ENCODE measurements at regions not wholly inside any gene's neighbourhood (a gene's known extent, or its start where the extent isn't known, plus 50 kb on each side); places are given as distances from the start of the nearest gene placed in this dataset.
A peak's percentile ranks its signal among the peaks of the same experiment; 100 is the strongest.

DNA sequence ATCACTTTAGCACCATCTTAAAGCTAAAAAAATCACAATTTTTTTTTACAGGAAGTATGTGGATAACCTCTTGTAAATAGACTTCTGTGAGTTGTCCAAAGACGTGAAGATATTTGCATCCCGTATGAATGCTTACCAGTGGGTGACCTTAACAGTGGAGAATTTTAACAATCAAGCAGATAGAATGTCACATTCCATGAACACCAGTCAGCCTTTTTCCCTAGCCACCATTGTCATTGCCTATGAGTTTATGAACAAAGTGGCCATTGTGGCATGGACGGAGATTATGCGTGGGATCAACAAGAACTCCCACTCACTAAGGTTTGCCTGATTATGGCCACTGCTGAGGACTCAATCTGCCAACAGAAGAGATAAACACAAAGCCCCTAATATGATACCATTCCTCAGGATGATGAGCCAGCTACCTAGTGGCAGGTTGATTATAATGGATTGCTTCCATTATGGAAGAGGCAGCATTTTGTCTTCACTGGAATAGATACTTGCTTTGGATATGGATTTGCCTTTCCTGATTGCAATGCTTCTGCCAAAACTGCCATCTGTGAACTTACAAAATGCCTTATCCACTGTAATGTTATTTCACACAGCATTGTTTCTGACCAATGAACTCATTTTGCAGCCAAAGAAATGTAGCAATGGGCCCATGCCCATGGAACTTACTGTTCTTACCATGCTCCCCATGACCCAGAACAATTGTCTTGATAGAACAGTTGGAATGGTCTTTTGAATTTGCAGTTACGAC, 830.9 kb upstream of the NDST4 start:
- DNase-seq (ENCODE audit: low spot score) = peak; percentile 95
- in situ Hi-C loops (cut with HindIII; ENCODE audit: low sequenced_read_pairs) = no loop called here

GRCh38 chr4:115938764-115939443, 825.5 kb upstream of the NDST4 start:
- in situ Hi-C loops (cut with HindIII; ENCODE audit: low sequenced_read_pairs) = no loop called here
- no peak for DNase-seq (ENCODE audit: low spot score)

DNA sequence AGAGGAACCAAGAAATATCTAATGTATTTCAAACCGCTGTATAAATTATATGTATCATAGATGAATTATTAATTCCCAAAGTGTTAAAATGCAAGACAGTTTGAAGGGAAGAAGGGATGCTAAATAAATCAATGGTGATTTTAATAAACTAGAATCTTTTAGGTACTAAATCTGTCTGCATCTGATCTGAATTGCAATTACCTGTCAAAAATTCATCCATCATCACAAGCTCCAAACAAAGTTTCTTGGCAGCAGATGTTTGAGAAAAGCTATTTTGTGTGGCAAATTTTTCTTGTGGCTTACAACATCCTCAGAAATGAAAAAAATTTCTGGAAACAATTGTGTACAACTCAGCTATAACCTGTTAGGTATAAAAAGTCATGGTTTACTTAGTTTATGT, 816.0 kb upstream of the NDST4 start:
- DNase-seq (ENCODE audit: low spot score) = no peak
- in situ Hi-C loops (cut with HindIII; ENCODE audit: low sequenced_read_pairs) = no loop called here

DNA sequence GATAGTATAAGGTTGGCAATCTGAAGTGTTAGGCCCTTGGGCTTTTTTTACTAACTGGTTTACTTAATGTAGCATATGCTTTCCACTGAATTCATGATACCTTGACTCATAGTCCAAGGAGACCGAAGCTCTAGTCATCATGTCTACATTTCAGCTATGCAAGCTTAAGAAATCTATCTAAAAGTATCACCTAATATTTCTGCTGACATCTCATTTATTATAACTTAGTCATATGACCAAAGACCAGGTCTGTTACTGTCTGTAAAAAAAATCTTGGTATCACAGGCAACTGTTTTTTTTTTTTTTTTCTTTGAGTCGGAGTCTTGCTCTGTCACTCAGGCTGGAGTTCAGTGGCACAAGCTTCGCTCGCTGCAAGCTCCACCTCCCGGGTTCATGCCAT, 814.0 kb upstream of the NDST4 start:
- in situ Hi-C loops (cut with HindIII; ENCODE audit: low sequenced_read_pairs) = no loop called here
- DNase-seq (ENCODE audit: low spot score) = no peak

DNA sequence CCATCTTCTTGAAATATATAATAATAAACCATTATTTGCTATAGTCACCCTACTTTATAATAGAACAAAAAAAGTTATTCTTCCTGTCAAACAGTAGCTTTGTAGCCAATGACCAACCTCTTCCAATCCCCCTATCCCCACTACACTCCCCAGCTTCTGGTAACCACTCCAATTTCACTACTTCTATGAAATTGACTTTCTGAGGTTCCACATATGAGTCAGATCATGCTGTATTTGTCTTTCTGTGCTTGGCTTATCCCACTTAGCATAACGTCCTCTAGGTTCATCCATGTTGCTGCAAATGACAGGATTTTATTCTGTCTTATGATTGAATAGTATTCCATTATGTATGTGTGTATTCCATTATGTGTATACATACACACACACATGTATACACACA, 809.7 kb upstream of the NDST4 start:
- DNase-seq (ENCODE audit: low spot score) = no peak
- in situ Hi-C loops (cut with HindIII; ENCODE audit: low sequenced_read_pairs) = no loop called here

DNA sequence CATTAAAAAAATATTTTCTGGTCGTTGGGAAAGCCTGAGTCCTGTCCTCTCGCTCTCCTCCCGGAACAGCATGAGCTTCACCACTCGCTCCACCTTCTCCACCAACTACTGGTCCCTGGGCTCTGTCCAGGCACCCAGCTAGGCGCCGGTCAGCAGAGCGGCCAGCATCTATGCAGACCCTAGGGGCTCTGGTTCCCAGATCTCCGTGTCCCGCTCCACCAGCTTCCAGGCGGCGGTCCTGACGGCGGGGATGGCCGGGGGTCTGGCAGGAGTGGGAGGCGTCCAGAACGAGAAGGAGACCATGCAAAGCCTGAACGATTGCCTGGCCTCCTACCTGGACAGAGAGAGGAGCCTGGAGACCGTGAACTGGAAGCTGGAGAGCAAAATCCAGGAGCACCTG, 807.2 kb upstream of the NDST4 start:
- no peak for DNase-seq (ENCODE audit: low spot score)
- in situ Hi-C loops (cut with HindIII; ENCODE audit: low sequenced_read_pairs) = no loop called here

- in situ Hi-C loops (cut with HindIII; ENCODE audit: low sequenced_read_pairs) = no loop called here
- no peak for DNase-seq (ENCODE audit: low spot score)
Observed at GRCh38 chr4:115918149-115918548, 804.7 kb upstream of the NDST4 start.

- in situ Hi-C loops (cut with HindIII; ENCODE audit: low sequenced_read_pairs) = no loop called here
- DNase-seq (ENCODE audit: low spot score) = no peak
Observed at GRCh38 chr4:115906428-115906827, 793.0 kb upstream of the NDST4 start.

DNA sequence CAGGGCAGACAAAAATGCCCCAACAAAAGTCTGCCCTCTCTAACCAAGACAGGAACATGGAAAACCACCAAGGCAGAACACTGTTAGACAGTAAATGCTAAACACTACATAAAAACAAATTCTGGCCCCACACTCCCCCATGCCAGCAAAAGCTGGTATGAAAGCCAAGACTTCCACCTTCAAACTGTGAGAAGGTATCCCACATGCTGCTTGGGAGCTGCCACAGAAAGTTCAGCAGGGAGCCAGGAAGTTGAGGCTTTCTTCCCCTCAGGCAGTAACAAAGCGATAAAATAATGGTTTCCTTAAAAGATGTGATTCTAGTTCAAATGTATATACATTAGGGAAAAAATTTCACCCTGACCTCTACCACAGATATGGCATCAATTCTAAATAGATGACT, 770.4 kb upstream of the NDST4 start:
- in situ Hi-C loops (cut with HindIII; ENCODE audit: low sequenced_read_pairs) = no loop called here
- peak; percentile 17 for DNase-seq (ENCODE audit: low spot score)

DNA sequence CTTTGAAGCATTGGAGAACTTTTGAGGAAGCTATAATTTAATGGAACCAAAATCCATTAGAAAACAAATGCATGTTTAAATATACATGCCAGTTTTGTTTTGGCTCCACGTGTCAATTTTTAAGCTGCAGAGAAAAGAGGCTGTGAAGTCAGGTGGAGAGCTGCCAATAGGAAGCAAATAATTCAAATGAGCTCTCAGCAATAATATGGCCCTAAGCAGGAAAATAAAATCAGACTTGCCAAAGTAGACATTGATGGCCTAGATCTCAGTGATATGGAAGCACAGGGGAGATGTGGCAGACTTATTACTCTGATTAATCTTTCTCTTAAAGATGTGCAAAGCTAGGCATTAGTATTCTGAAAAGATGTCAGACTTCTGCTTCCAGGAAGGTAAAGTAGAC, 769.8 kb upstream of the NDST4 start:
- peak; percentile 52 for DNase-seq (ENCODE audit: low spot score)
- in situ Hi-C loops (cut with HindIII; ENCODE audit: low sequenced_read_pairs) = no loop called here

GRCh38 chr4:115873048-115873447, 759.6 kb upstream of the NDST4 start:
- in situ Hi-C loops (cut with HindIII; ENCODE audit: low sequenced_read_pairs) = no loop called here
- DNase-seq (ENCODE audit: low spot score) = no peak

GRCh38 chr4:115871596-115871995, 758.2 kb upstream of the NDST4 start:
- no peak for DNase-seq (ENCODE audit: low spot score)
- in situ Hi-C loops (cut with HindIII; ENCODE audit: low sequenced_read_pairs) = no loop called here

- in situ Hi-C loops (cut with HindIII; ENCODE audit: low sequenced_read_pairs) = no loop called here
- no peak for DNase-seq (ENCODE audit: low spot score)
Observed at GRCh38 chr4:115866364-115866896, 753.0 kb upstream of the NDST4 start.

DNA sequence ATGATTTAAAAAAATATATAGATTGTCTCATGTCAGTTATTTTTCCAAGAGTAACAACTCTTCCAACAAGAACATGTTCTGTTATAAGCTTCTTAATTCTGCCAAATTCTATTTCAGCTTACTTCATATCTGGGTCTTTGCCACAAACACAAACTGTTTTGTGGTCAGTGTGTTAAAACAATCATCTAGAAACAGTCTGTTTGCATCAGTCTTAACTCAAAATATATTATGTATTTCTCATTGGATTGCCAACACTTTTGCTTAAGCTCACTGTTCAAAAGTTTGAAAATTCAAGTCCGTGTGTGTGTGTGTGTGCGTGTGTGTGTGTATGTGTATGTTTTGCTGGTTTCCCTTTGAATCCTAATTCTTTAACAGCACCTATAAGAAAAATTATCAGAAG, 752.3 kb upstream of the NDST4 start:
- peak; percentile 38 for DNase-seq (ENCODE audit: low spot score)
- in situ Hi-C loops (cut with HindIII; ENCODE audit: low sequenced_read_pairs) = no loop called here

- in situ Hi-C loops (cut with HindIII; ENCODE audit: low sequenced_read_pairs) = no loop called here
- no peak for DNase-seq (ENCODE audit: low spot score)
Observed at GRCh38 chr4:115852767-115853091, 739.3 kb upstream of the NDST4 start.

DNA sequence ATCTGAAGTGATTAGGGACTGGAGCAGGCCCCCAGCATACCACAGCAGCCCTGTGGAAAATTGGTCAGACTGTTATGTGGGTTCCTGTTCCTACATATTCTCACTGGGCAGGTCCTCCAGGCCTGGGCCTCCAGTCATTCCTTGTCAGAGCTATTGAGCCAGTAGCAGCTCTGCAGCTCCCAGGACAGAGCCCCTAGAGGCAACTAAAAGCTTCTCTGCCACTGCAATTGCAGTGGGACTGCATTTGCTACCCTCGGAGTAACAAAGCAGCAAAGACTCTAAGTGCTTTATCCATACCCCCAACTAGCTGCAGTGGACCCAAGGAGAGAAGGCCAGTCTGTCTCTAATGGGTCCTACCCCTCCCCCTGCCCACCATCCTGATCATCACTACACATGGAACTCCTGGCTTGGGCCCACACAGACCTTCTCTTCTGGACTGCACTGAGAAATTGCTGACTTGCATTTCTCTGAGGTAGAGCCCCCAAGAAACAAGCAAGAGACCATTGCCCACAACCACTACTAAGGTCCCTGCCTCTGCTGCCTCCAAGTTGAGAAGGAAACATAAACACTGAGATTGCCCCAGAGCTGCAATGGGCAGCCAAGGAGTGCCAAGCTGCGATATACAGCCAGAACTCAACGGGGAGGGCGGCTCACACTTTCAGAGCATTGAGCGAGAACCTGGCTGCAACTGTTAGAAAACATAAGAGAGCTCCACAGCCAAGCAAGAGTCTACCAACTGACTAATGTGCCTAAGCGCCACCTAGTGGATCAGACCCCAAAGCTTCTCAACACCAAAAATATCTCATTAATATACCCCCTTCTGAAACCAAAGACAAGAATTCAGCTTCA, 738.7 kb upstream of the NDST4 start:
- DNase-seq (ENCODE audit: low spot score) = peak; percentile 11
- in situ Hi-C loops (cut with HindIII; ENCODE audit: low sequenced_read_pairs) = no loop called here

- in situ Hi-C loops (cut with HindIII; ENCODE audit: low sequenced_read_pairs) = no loop called here
- DNase-seq (ENCODE audit: low spot score) = no peak
Observed at GRCh38 chr4:115850799-115851509, 737.5 kb upstream of the NDST4 start.

DNA sequence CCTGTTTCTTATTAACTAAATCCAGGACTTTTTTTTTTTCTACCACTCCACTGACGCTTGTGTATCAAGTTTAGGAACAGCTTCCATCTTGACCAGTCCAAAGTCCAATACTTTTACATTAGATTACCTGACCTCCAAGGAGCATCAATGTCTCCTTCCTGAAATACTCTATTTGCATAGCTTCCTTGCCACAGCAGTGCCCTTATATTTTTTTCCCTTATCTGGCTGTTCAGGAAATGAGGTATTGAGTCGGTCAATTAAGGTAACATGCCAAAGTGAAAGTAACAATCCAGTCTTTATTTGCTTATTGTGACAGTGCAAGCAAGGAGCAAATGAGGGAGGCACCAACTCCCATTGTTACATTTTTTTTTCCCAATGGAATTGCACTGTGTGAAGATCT, 730.8 kb upstream of the NDST4 start:
- in situ Hi-C loops (cut with HindIII; ENCODE audit: low sequenced_read_pairs) = no loop called here
- DNase-seq (ENCODE audit: low spot score) = no peak

- in situ Hi-C loops (cut with HindIII; ENCODE audit: low sequenced_read_pairs) = no loop called here
- DNase-seq (ENCODE audit: low spot score) = peak; percentile 13
Observed at GRCh38 chr4:115841871-115842270, 728.5 kb upstream of the NDST4 start.
